Non-pigmented ciliary epithelial cell (primary cell): ENCODE measurements at regions not wholly inside any gene's neighbourhood (a gene's known extent, or its start where the extent isn't known, plus 50 kb on each side); places are given as distances from the start of the nearest gene placed in this dataset.

Experiments used
- DNase-seq: peaks from one replicate; pipeline ENCODE4 v3.0.0-alpha.2; 2010; ENCODE audit warnings: low read depth

DNA sequence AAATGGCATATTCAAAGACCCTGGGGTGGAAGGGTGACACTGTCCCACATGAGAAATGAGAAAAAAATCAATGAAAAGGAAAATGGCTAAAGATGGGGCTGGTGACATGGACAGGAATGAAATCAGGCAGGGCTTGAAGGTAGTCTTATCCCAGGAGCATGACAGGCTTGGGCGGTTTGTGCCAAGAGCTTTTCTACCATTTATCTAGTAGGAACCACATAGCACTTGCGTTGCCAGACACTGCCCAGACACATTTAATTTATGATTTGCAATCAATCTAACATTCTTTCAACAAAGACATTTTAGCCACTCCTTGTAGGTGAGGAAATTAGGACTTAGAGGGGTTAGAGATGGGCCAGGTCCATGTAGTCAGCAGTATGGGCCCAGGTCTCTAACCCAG, 106.6 kb upstream of the NR2F2 start:
- no peak for DNase-seq

GRCh38 chr15:96225642-96226259, 104.7 kb upstream of the NR2F2 start:
- no peak for DNase-seq

DNA sequence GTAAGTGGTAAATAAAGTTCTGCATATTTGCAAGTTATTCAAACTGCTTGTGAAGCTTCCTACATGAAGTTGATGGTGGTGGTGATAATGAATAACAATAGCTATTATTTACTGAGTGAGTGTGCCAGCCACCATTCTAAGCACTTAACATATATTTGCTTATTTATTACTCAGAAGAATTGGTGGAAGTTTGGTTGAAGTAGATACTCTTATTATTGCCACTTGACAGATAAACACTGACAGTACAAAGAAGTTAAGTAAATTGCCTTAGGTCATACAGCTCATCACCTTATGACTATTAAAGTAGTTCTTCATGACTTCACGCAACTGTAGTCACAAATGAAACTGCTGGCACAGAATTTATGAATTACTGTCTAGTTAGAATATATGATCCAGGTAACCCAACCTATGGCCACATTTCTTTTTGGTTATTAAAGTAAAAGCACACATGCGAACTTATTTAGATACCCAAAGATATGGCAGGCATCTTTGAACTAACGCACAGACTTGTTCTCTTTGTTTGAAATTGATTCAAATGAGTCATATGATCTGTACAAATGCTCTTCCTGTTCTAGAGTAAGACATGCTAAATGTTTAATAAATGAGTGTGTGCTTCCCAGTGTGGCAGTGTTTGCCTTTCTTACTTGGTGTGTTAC, 99.8 kb upstream of the NR2F2 start:
- no peak for DNase-seq

GRCh38 chr15:96232335-96232734, 98.2 kb upstream of the NR2F2 start:
- no peak for DNase-seq

- no peak for DNase-seq
These were observed 96.2 kb upstream of the NR2F2 start for GRCh38 chr15:96234109-96234892.

GRCh38 chr15:96237002-96237401, 93.5 kb upstream of the NR2F2 start:
- DNase-seq, result no peak

- DNase-seq, result no peak
These were observed 87.7 kb upstream of the NR2F2 start for GRCh38 chr15:96242761-96243160.

DNA sequence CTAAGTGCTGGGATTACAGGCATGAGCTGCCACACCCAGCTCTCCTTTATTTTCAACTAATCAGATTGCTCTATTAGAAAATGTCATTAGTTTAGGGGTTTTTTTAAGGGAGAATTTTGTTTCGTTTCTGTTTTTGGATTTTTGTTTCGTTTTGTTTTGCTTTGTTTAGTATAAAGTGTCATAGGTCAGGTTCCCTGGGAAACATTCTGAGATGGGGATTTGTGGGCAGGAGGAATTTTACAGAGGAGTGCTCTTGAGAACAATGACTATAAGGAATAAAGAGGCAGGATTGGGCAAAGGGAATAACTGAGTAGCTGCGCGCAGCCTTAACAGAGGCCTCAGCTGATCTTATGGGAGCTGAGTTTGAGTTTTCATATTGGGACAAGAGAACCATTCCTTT, 86.8 kb upstream of the NR2F2 start:
- DNase-seq, result no peak

DNA sequence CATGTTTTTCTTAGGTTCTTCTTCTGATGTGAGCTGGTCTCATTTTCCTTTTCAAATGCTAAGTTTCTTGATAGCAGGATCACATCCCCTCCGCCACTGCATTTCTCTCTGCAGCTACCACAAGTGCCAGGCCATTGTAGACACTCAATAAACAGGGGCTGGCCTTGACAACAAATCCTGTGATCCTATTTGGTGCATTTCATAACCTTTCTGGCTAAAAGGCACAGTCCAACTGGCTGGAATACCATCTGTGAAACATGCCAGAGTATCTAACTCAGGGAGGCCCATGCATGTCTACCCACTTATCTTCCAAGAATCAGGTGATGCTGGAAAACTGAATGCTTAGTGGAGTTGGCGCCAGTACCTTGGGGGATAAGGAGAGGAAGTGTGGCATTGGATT, 85.2 kb upstream of the NR2F2 start:
- DNase-seq, result no peak

- no peak for DNase-seq
These were observed 84.4 kb upstream of the NR2F2 start for GRCh38 chr15:96246057-96246456.

DNA sequence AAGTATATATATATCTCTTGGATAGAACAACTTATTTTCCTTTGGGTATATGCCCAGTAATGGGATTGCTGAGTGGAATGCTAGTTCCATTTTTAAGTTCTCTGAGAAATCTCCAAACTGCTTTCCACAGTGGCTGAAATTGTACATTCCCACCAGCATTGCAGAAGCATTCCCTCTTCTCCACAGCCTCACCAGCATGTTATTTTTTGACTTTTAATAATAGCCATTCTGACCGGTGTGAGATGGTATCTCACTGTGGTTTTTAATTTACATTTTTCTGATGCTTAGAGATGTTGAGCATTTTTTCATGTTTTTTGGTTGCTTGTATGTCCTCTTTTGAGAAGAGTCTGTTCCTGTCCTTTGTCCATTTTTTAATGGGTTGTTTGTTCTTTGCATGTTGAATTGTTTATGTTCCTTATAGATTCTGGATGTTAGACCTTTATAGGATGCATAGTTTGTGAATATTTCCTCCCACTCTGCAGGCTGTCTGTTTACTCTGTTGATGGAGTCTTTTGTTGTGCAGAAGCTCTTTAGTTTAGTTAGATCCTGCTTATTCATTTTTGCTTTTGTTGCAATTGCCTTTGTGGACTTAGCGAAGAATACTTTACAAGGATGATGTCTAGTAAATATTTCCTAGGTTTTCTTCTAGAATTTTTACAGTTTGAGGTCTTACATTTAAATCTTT, 82.7 kb upstream of the NR2F2 start:
- no peak for DNase-seq

DNA sequence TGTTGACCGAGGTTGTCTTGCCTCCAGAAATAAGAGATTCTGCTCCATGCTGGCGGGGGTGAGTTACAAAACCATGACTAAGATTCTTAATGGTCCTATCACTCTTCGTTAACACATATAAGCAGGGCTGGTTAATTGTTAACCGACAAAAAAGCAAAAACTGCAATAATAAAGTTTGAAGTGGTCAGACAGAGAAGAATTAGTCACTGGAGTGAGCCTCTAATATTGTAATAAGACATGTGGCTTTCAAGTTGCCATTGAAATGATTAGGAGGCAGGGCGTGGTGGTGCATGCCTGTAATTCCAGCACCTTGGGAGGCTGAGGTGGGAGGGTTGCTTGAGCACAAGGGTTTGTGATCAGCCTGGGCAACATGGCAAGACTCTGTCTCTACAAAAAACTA, 78.4 kb upstream of the NR2F2 start:
- no peak for DNase-seq

GRCh38 chr15:96253006-96253747, 77.3 kb upstream of the NR2F2 start:
- no peak for DNase-seq

DNA sequence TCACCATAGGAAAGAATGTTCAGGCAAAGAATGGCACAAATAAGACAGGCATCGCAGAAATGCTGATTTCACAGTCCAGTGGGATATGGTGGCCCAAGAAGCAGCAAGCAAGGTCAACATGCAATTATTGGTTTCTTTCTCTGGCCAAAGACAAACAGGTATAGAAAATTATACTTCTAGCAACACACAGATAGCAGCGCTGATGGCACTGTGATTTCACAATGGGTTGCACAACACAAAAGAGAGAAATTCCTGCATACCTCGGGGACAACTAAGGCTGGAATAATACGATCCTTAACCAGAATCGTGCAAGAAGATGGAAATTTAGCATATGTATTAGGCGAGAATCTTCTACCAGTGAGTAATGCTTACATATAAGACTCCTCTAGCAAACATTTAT, 76.3 kb upstream of the NR2F2 start:
- DNase-seq, result no peak

- no peak for DNase-seq
These were observed 74.9 kb upstream of the NR2F2 start for GRCh38 chr15:96255599-96255998.

DNA sequence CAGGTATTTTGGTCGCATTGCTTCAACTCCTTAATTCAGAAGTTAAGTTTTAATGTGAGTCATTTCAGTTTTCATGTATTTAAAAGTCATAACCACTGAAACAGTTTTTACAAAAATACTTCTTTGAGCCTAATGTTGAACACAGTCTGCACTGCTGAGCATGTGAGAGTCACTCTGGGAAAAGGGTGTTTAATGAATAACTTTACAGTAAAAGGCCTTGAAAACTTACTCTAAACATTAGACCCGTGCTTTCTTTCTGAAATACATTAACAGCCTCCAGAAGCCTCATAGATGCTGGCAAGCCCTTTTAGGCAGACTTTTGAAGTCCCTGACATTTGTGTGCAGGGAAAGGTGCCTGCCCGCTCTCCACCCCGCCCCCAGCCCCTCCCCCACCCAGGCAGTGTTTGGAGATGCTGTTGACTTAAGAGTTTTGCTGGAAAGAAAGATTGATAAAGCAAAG, 68.9 kb upstream of the NR2F2 start:
- DNase-seq, result no peak

- no peak for DNase-seq
These were observed 68.4 kb upstream of the NR2F2 start for GRCh38 chr15:96262097-96262496.

- no peak for DNase-seq
These were observed 67.7 kb upstream of the NR2F2 start for GRCh38 chr15:96262549-96263489.

GRCh38 chr15:96264351-96264798, 66.1 kb upstream of the NR2F2 start:
- DNase-seq, result no peak

GRCh38 chr15:96264801-96265515, 65.5 kb upstream of the NR2F2 start:
- DNase-seq, result no peak
